ENCODE measurements at regions not wholly inside any gene's neighbourhood (a gene's known extent, or its start where the extent isn't known, plus 50 kb on each side); places are given as distances from the start of the nearest gene placed in this dataset.

GRCh38 chr11:70539360-70540095 is 141.2 kb downstream of the CTTN start:
- peaks cover 2% of the 10 kb centered on the region for H3K36me3 Mint-ChIP-seq
- DNase-seq (ENCODE audit: low spot score): no peak

DNA sequence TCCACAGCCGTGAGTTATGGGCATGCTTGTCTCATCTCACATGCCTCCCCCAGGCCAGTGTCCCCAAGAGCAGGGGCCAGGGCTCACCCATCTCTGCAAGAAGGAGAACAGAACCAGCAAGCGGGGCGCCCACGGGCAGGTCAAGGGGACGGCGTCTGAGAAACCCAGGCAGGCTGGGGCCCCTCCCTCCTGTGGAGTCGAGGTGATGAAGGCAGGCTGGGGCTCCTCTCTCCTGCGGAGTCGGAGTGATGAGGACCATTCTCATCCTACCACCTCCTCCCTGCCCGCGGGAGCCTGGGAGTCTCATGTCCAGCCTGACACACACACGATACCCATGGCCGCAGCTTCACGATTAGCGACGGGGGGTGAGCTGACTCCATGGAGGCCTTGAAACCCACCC is 141.9 kb downstream of the CTTN start:
- Mint-ChIP-seq H3K27ac (no peak overlapping the region), H3K27me3 (ENCODE audit: insufficient read depth, low read depth) (peaks cover 9% of the 10 kb centered on the region)
- H2AFZ ChIP-seq (replicated peaks): no peak overlapping the region

More at GRCh38 chr11:70539360-70540095, 141.2 kb downstream of the CTTN start:
- H3K27ac ChIP-seq: no peak overlapping the region
- Mint-ChIP-seq H3K9me3 (no peaks in the 10 kb centered on the region), H3K4me3 (no peak overlapping the region), H3K4me1 (peaks cover 23% of the 10 kb centered on the region), H3K27me3 (ENCODE audit: insufficient read depth, low read depth) (peaks cover 11% of the 10 kb centered on the region), H3K27ac (peak overlapping the region; percentile 74)
- TF ChIP-seq EZH2phosphoT487 (IDR thresholded peaks at IDR 0.05) (no peak), CTCF (IDR thresholded peaks at IDR 0.05) (no peak)
- H4K20me1 ChIP-seq (ENCODE audit: low read depth): no peaks in the 10 kb centered on the region
- no peaks in the 10 kb centered on the region for H3K4me1 ChIP-seq
- H3F3A ChIP-seq (ENCODE audit: low read depth): no peaks in the 10 kb centered on the region
- H3K9me3 ChIP-seq (ENCODE audit: low read depth): no peaks in the 10 kb centered on the region
- H3K27me3 ChIP-seq: no peaks in the 10 kb centered on the region
- no peak overlapping the region for H3K4me2 ChIP-seq
- H2AFZ ChIP-seq (replicated peaks): no peak overlapping the region
- H3K36me3 ChIP-seq: no peaks in the 10 kb centered on the region
- no peak overlapping the region for H3K9ac ChIP-seq
- H3K4me3 ChIP-seq: no peak overlapping the region
- H3K79me2 ChIP-seq (ENCODE audit: low read depth): no peaks in the 10 kb centered on the region

DNA sequence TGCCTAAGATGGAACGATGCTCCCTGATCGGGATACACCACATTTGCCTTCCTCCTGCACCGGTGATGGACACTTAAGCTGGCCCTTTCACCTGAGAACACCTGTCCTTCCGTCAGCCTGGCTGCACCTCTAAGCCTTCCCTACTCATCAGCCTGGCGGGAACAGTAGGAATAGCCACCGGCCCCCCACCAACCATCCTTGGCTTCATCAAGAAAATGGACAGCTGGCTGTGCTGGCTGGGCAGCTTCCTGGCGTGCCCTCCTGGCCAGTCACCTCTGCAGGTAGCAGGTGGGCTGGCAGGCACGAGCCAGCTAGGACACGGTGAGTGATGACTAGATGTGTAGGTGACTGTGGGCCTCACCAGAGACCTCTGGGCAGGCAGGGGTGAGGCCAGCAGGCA is 142.8 kb downstream of the CTTN start:
- peaks cover 33% of the 10 kb centered on the region for H3K4me1 Mint-ChIP-seq
- peak overlapping the region; percentile 90 for H3K27ac Mint-ChIP-seq
- no peak overlapping the region for H3K4me3 Mint-ChIP-seq
- no peak overlapping the region for H3K27ac ChIP-seq
- no peak for DNase-seq (ENCODE audit: low spot score)
- H3K4me2 ChIP-seq: no peak overlapping the region
- no peaks in the 10 kb centered on the region for H3K9me3 ChIP-seq (ENCODE audit: low read depth)
- no peaks in the 10 kb centered on the region for H3K27me3 ChIP-seq
- H3K36me3 Mint-ChIP-seq: no peaks in the 10 kb centered on the region
- no peak overlapping the region for H3K4me3 ChIP-seq
- no peaks in the 10 kb centered on the region for H3K9me3 Mint-ChIP-seq
- H3K79me2 ChIP-seq (ENCODE audit: low read depth): no peaks in the 10 kb centered on the region
- H3K36me3 ChIP-seq: no peaks in the 10 kb centered on the region
- peaks cover 6% of the 10 kb centered on the region for H3F3A ChIP-seq (ENCODE audit: low read depth)
- peaks cover 13% of the 10 kb centered on the region for H3K4me1 ChIP-seq
- peaks cover 6% of the 10 kb centered on the region for H4K20me1 ChIP-seq (ENCODE audit: low read depth)
- no peak for TF ChIP-seq EZH2phosphoT487 (IDR thresholded peaks at IDR 0.05)
- no peak for TF ChIP-seq CTCF (IDR thresholded peaks at IDR 0.05)
- no peak for TF ChIP-seq EZH2 (IDR thresholded peaks at IDR 0.05)
- no peak overlapping the region for H2AFZ ChIP-seq (replicated peaks)
- no peak overlapping the region for H3K9ac ChIP-seq
- peaks cover 10% of the 10 kb centered on the region for H3K27me3 Mint-ChIP-seq (ENCODE audit: insufficient read depth, low read depth)

More for the DNA sequence above, 141.9 kb downstream of the CTTN start:
- Histone ChIP-seq H3F3A (ENCODE audit: low read depth) (peaks cover 1% of the 10 kb centered on the region), H3K36me3 (no peaks in the 10 kb centered on the region), H3K9me3 (ENCODE audit: low read depth) (no peaks in the 10 kb centered on the region), H3K27ac (no peak overlapping the region), H3K9ac (no peak overlapping the region), H4K20me1 (ENCODE audit: low read depth) (peaks cover under 1% of the 10 kb centered on the region), H3K27me3 (no peaks in the 10 kb centered on the region), H3K4me2 (no peak overlapping the region), H3K4me3 (no peak overlapping the region), H3K79me2 (ENCODE audit: low read depth) (no peaks in the 10 kb centered on the region), H3K4me1 (peaks cover 6% of the 10 kb centered on the region)
- no peak for TF ChIP-seq CTCF (IDR thresholded peaks at IDR 0.05)
- no peak for TF ChIP-seq EZH2 (IDR thresholded peaks at IDR 0.05)
- no peak for TF ChIP-seq EZH2phosphoT487 (IDR thresholded peaks at IDR 0.05)
- H3K4me3 Mint-ChIP-seq: no peak overlapping the region
- no peak for DNase-seq (ENCODE audit: low spot score)
- peaks cover 27% of the 10 kb centered on the region for H3K4me1 Mint-ChIP-seq
- peaks cover under 1% of the 10 kb centered on the region for H3K36me3 Mint-ChIP-seq
- H3K9me3 Mint-ChIP-seq: no peaks in the 10 kb centered on the region

Data from neural progenitor cell (in vitro differentiated cells).